ENCODE measurements at regions not wholly inside any gene's neighbourhood (a gene's known extent, or its start where the extent isn't known, plus 50 kb on each side); places are given as distances from the start of the nearest gene placed in this dataset.

GRCh38 chr11:42345933-42346332 is 886.5 kb upstream of the LRRC4C start:
- Histone ChIP-seq H3K9me3 (ENCODE audit: severe bottlenecking) (no peaks in the 10 kb centered on the region), H3K4me3 (ENCODE audit: low read depth, low read length) (no peak overlapping the region), H3K27ac (no peak overlapping the region), H3K36me3 (no peaks in the 10 kb centered on the region), H3K27me3 (ENCODE audit: insufficient read depth, low read depth, severe bottlenecking) (peaks cover 46% of the 10 kb centered on the region)
- no peak for DNase-seq
- TF ChIP-seq CTCF (IDR thresholded peaks at IDR 0.05; ENCODE audit: low read depth, low read length), result no peak

- no peak for TF ChIP-seq CTCF (IDR thresholded peaks at IDR 0.05; ENCODE audit: low read depth, low read length)
- no peaks in the 10 kb centered on the region for H3K36me3 ChIP-seq
- no peaks in the 10 kb centered on the region for H3K9me3 ChIP-seq (ENCODE audit: severe bottlenecking)
- H3K4me3 ChIP-seq (ENCODE audit: low read depth, low read length), result no peak overlapping the region
- no peak overlapping the region for H3K27ac ChIP-seq
- no peak for DNase-seq
- H3K27me3 ChIP-seq (ENCODE audit: insufficient read depth, low read depth, severe bottlenecking), result peaks cover 12% of the 10 kb centered on the region
Observed at GRCh38 chr11:42363701-42364100, 904.2 kb upstream of the LRRC4C start.

GRCh38 chr11:42390116-42390515 is 921.7 kb upstream of the API5 start:
- H3K36me3 ChIP-seq, result no peaks in the 10 kb centered on the region
- TF ChIP-seq CTCF (IDR thresholded peaks at IDR 0.05; ENCODE audit: low read depth, low read length), result no peak
- H3K27ac ChIP-seq, result no peak overlapping the region
- no peaks in the 10 kb centered on the region for H3K9me3 ChIP-seq (ENCODE audit: severe bottlenecking)
- H3K4me3 ChIP-seq (ENCODE audit: low read depth, low read length), result no peak overlapping the region
- H3K27me3 ChIP-seq (ENCODE audit: insufficient read depth, low read depth, severe bottlenecking), result peaks cover 8% of the 10 kb centered on the region
- DNase-seq, result no peak

GRCh38 chr11:42397483-42397882 is 914.3 kb upstream of the API5 start:
- H3K27me3 ChIP-seq (ENCODE audit: insufficient read depth, low read depth, severe bottlenecking), result peaks cover 15% of the 10 kb centered on the region
- H3K9me3 ChIP-seq (ENCODE audit: severe bottlenecking), result no peaks in the 10 kb centered on the region
- no peak for TF ChIP-seq CTCF (IDR thresholded peaks at IDR 0.05; ENCODE audit: low read depth, low read length)
- no peak overlapping the region for H3K27ac ChIP-seq
- no peak overlapping the region for H3K4me3 ChIP-seq (ENCODE audit: low read depth, low read length)
- no peak for DNase-seq
- no peaks in the 10 kb centered on the region for H3K36me3 ChIP-seq

GRCh38 chr11:42407341-42407740 is 904.5 kb upstream of the API5 start:
- no peaks in the 10 kb centered on the region for H3K36me3 ChIP-seq
- H3K9me3 ChIP-seq (ENCODE audit: severe bottlenecking), result no peaks in the 10 kb centered on the region
- peaks cover 25% of the 10 kb centered on the region for H3K27me3 ChIP-seq (ENCODE audit: insufficient read depth, low read depth, severe bottlenecking)
- DNase-seq, result peak; percentile 13
- no peak overlapping the region for H3K4me3 ChIP-seq (ENCODE audit: low read depth, low read length)
- TF ChIP-seq CTCF (IDR thresholded peaks at IDR 0.05; ENCODE audit: low read depth, low read length), result peak; percentile 42
- H3K27ac ChIP-seq, result no peak overlapping the region

- no peak for TF ChIP-seq CTCF (IDR thresholded peaks at IDR 0.05; ENCODE audit: low read depth, low read length)
- Histone ChIP-seq H3K9me3 (ENCODE audit: severe bottlenecking) (no peaks in the 10 kb centered on the region), H3K4me3 (ENCODE audit: low read depth, low read length) (no peak overlapping the region), H3K27ac (no peak overlapping the region), H3K36me3 (no peaks in the 10 kb centered on the region), H3K27me3 (ENCODE audit: insufficient read depth, low read depth, severe bottlenecking) (peaks cover 38% of the 10 kb centered on the region)
- DNase-seq, result no peak
Observed at GRCh38 chr11:42410251-42410955, 901.4 kb upstream of the API5 start.
